GM18507 (cell line): ENCODE measurements at regions not wholly inside any gene's neighbourhood (a gene's known extent, or its start where the extent isn't known, plus 50 kb on each side); places are given as distances from the start of the nearest gene placed in this dataset.

Source experiments
- DNase-seq: peaks from one replicate; pipeline ENCODE4 v3.0.0; 2011; ENCODE audit warnings: low read depth; ENCODE audit not compliant: insufficient read length; ENCODE audit errors: extremely low spot score
- FAIRE-seq: peaks from 2 replicates; lab custom pipeline; 2011; peaks lifted over from hg19 to GRCh38; lab: Jason Lieb, UNC

GRCh38 chr11:119991022-119991404 lies 146.9 kb downstream of the TRIM29 start:
- DNase-seq (no peak), FAIRE-seq (no peak)

- no peak for FAIRE-seq
- no peak for DNase-seq
These were observed 147.4 kb downstream of the TRIM29 start for GRCh38 chr11:119990309-119991021.

- no peak for FAIRE-seq
- DNase-seq = no peak
These were observed 148.6 kb downstream of the TRIM29 start for GRCh38 chr11:119989159-119989821.

GRCh38 chr11:119985551-119985950 lies 152.4 kb downstream of the TRIM29 start:
- DNase-seq (no peak), FAIRE-seq (no peak)

- DNase-seq (no peak), FAIRE-seq (no peak)
These were observed 154.1 kb downstream of the TRIM29 start for GRCh38 chr11:119983816-119984215.

GRCh38 chr11:119983240-119983732 lies 154.6 kb downstream of the TRIM29 start:
- FAIRE-seq (no peak), DNase-seq (no peak)

GRCh38 chr11:119982517-119983239 lies 155.2 kb downstream of the TRIM29 start:
- no peak for FAIRE-seq

GRCh38 chr11:119980431-119980830 lies 157.5 kb downstream of the TRIM29 start:
- FAIRE-seq (no peak), DNase-seq (no peak)

More at GRCh38 chr11:119982517-119983239, 155.2 kb downstream of the TRIM29 start:
- DNase-seq = no peak

- no peak for DNase-seq
- no peak for FAIRE-seq
These were observed 158.2 kb downstream of the TRIM29 start for GRCh38 chr11:119979701-119980100.

GRCh38 chr11:119978696-119979095 lies 159.2 kb downstream of the TRIM29 start:
- DNase-seq (no peak), FAIRE-seq (no peak)

GRCh38 chr11:119977881-119978280 lies 160.0 kb downstream of the TRIM29 start:
- no peak for DNase-seq
- FAIRE-seq = no peak

- DNase-seq (no peak), FAIRE-seq (no peak)
These were observed 160.4 kb downstream of the TRIM29 start for GRCh38 chr11:119977561-119977860.

GRCh38 chr11:119976805-119977560 lies 160.9 kb downstream of the TRIM29 start:
- no peak for FAIRE-seq
- DNase-seq = no peak

- FAIRE-seq (no peak), DNase-seq (no peak)
These were observed 162.3 kb downstream of the TRIM29 start for GRCh38 chr11:119975561-119976152.

- no peak for FAIRE-seq
These were observed 163.4 kb downstream of the TRIM29 start for GRCh38 chr11:119974467-119974866.

GRCh38 chr11:119974051-119974450 lies 163.9 kb downstream of the TRIM29 start:
- no peak for FAIRE-seq
- no peak for DNase-seq

More at GRCh38 chr11:119974467-119974866, 163.4 kb downstream of the TRIM29 start:
- DNase-seq = no peak

GRCh38 chr11:119972281-119972680 lies 165.6 kb downstream of the TRIM29 start:
- no peak for FAIRE-seq
- DNase-seq = no peak

- FAIRE-seq (no peak), DNase-seq (no peak)
These were observed 167.2 kb downstream of the TRIM29 start for GRCh38 chr11:119970555-119971304.
